Body of pancreas (tissue), 4 donors: ENCODE measurements at regions not wholly inside any gene's neighbourhood (a gene's known extent, or its start where the extent isn't known, plus 50 kb on each side); places are given as distances from the start of the nearest gene placed in this dataset.
A peak's percentile ranks its signal among the peaks of the same experiment; 100 is the strongest.

Source experiments
- CTCF ChIP-seq, 7 experiments: fragments of 450-650 bp in 4 of 7; fragments of 200-600 bp in 3 of 7; sonication (generic) in 3 of 7; IDR thresholded peaks; one replicate each; pipeline ENCODE4 v1.5.1; 2016 to 2019; ENCODE audit warnings: antibody characterized with exemption in 7 of 7
- POLR2A ChIP-seq, 3 donors: fragments of 450-650 bp; IDR thresholded peaks; one replicate each; pipeline ENCODE4 v1.6.1; 2016; ENCODE audit warnings: antibody characterized with exemption in 3 of 3, mild to moderate bottlenecking in 2 of 3

GRCh38 chr2:207474863-207475485 lies 54.8 kb upstream of the CREB1 start:
- TF ChIP-seq CTCF (IDR thresholded peaks at IDR 0.05) (peak; percentile 53 to 88 (median 73)), POLR2A (IDR thresholded peaks at IDR 0.05) (no peak)
